ENCODE measurements at regions not wholly inside any gene's neighbourhood (a gene's known extent, or its start where the extent isn't known, plus 50 kb on each side); places are given as distances from the start of the nearest gene placed in this dataset.
"Not testable (repeated sequence)": the region's sequence is repeated elsewhere in the genome, so short reads cannot be mapped to it uniquely, and the experiment has no call there.

DNA sequence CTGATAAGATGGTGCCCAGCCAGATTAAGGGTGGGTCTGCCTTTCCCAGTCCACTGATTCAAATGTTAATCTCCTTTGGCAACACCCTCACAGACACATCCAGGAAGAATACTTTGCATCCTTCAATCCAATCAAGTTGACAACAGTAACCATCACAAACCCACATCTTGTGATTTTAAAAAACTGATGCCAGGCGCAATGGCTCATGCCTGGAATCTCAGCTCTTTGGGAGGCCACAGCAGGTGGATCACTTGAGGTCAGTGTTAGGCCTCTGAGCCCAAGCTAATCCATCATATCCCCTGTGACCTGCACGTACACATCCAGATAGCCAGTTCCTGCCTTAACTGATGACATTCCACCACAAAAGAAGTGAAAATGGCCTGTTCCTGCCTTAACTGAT is 74.9 kb upstream of the ZNF462 start:
- intact Hi-C loops (cut with micrococcal nuclease); H3K4me1 Mint-ChIP-seq (ENCODE audit: low read depth); DNase-seq (ENCODE audit: low spot score); H3K9me3 Mint-ChIP-seq; H3K4me3 Mint-ChIP-seq; H3K27ac Mint-ChIP-seq; H3K36me3 Mint-ChIP-seq (ENCODE audit: low read depth); H3K27me3 Mint-ChIP-seq (ENCODE audit: insufficient read depth): not testable (repeated sequence)

DNA sequence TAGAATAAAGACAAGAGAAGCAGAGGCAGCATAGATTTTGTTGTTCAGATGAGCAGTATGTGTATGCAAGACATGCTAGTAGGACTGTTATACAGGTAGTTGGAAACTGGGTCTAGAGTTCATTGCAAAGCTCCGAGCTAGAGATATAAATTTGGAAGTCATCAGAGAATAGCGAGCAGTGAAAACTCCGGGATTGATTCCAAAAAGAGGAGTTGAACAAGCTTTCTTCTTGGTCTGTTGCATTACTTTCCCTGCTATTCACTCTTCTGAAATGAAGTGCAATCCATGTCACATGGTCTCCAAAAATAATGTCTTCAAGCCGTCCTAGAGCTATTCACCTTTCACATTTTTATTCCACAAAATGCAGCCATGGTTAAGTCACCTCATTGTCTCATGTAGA is 67.9 kb upstream of the ZNF462 start:
- intact Hi-C loops (cut with micrococcal nuclease): no loop called here
- no peak for DNase-seq (ENCODE audit: low spot score)
- Mint-ChIP-seq H3K4me3 (no peak overlapping the region), H3K9me3 (peaks cover 6% of the 10 kb centered on the region), H3K36me3 (ENCODE audit: low read depth) (no peaks in the 10 kb centered on the region), H3K27me3 (ENCODE audit: insufficient read depth) (no peaks in the 10 kb centered on the region), H3K4me1 (ENCODE audit: low read depth) (no peaks in the 10 kb centered on the region), H3K27ac (no peak overlapping the region)

DNA sequence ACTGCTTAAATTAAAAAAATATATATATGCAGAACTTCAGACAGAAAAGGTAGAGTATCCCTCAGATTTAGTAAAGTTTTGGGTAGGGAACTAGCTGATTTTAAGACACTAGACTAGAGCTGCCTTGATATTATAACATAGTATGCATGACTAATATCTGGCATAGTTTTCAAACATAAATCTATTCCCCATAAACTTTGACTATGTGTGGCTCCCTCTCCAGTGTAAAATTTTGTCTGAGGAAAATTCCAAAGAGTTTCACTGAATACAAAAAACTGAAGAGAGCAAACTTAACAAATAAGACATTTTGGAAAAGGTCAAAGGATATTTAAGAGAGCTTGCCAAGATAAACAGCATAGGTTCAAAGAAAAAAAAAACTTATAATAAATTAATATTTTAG is 66.2 kb upstream of the ZNF462 start:
- Mint-ChIP-seq H3K4me1 (ENCODE audit: low read depth) (no peaks in the 10 kb centered on the region), H3K4me3 (no peak overlapping the region), H3K27ac (no peak overlapping the region), H3K36me3 (ENCODE audit: low read depth) (no peaks in the 10 kb centered on the region), H3K27me3 (ENCODE audit: insufficient read depth) (no peaks in the 10 kb centered on the region), H3K9me3 (peaks cover 6% of the 10 kb centered on the region)
- intact Hi-C loops (cut with micrococcal nuclease): no loop called here
- DNase-seq (ENCODE audit: low spot score): no peak

DNA sequence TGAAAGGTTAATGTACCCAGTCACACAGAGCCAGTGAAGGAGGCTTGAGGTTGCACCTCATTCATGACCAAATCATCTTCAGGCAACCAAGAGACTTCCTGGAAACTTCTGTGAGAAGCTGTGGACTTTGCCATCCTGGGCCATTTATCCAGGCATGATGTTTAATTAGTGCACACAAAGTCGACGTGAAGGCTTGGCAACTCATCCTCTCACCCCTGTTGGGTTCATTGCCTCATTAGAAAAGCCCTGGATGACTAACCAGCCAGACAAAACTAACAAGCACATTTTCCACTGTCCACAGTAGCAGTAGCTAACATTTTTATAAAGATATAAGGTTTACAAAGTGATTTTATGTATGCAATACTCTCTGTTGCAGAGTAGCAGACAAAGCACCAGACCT is 65.7 kb upstream of the ZNF462 start:
- no peaks in the 10 kb centered on the region for H3K27me3 Mint-ChIP-seq (ENCODE audit: insufficient read depth)
- H3K4me3 Mint-ChIP-seq: no peak overlapping the region
- no peak overlapping the region for H3K27ac Mint-ChIP-seq
- H3K36me3 Mint-ChIP-seq (ENCODE audit: low read depth): no peaks in the 10 kb centered on the region
- no peak for DNase-seq (ENCODE audit: low spot score)
- H3K4me1 Mint-ChIP-seq (ENCODE audit: low read depth): no peaks in the 10 kb centered on the region
- intact Hi-C loops (cut with micrococcal nuclease): no loop called here
- peaks cover 6% of the 10 kb centered on the region for H3K9me3 Mint-ChIP-seq

DNA sequence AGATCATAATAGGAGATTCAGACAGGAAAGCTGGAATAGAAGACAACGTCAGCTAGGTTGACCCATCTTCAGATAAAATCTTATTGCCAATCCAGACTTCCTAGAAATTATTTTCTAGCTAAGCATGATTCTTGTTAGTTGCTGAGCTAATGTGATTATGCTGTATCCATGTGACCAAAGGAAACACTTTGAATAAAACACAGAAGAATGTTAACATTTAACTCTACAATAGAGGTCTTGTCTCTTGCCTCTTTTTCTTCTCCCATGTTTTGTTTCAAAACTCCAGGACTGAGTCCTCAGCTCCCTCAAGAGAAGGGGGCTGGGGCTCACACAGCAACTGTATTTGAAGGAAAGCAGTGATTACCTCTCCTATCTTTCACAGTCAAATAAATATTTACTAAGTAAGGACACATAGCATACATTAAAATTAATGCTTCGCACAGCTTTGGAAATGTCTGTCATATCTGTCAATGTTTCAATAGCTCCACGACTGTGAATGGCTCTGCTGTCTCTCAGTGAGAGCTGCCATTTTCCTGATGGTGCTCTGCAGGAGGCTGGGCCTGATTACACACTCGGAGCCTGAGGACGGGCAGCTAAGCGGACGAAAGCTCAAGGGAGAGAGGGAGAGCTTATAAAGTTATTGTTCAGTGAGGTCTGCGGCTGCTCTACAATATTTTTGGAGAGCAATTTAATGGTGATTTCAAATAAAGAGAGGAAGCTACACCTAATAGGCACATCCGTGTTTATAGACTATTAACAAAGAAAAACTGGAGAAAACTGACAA is 64.8 kb upstream of the ZNF462 start:
- intact Hi-C loops (cut with micrococcal nuclease): no loop called here
- DNase-seq (ENCODE audit: low spot score): no peak
- Mint-ChIP-seq H3K27me3 (ENCODE audit: insufficient read depth) (no peaks in the 10 kb centered on the region), H3K4me3 (no peak overlapping the region), H3K27ac (no peak overlapping the region), H3K36me3 (ENCODE audit: low read depth) (no peaks in the 10 kb centered on the region), H3K9me3 (peaks cover 9% of the 10 kb centered on the region), H3K4me1 (ENCODE audit: low read depth) (no peaks in the 10 kb centered on the region)

DNA sequence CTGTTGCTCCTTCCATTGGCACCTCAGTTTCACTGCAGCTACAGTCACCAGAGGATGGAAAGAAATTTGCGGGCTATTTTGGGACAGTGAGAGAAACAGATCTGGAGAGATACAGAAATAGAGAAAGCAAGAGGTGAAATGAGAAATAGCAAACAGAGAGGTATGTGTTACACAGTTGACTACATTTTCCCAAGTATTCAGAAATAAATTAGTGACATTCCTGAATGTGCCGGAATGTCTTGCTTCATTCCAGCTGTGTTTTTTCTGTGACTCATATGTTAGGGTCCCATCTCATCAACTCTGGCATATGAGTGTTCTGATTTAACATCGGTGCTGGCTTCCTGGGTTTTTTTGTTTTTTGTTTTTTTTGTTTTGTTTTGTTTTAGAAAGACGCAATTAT is 63.8 kb upstream of the ZNF462 start:
- intact Hi-C loops (cut with micrococcal nuclease): no loop called here
- H3K4me1 Mint-ChIP-seq (ENCODE audit: low read depth): no peaks in the 10 kb centered on the region
- no peak overlapping the region for H3K4me3 Mint-ChIP-seq
- H3K27me3 Mint-ChIP-seq (ENCODE audit: insufficient read depth): no peaks in the 10 kb centered on the region
- H3K36me3 Mint-ChIP-seq (ENCODE audit: low read depth): no peaks in the 10 kb centered on the region
- no peak for DNase-seq (ENCODE audit: low spot score)
- no peak overlapping the region for H3K27ac Mint-ChIP-seq
- peaks cover 9% of the 10 kb centered on the region for H3K9me3 Mint-ChIP-seq

DNA sequence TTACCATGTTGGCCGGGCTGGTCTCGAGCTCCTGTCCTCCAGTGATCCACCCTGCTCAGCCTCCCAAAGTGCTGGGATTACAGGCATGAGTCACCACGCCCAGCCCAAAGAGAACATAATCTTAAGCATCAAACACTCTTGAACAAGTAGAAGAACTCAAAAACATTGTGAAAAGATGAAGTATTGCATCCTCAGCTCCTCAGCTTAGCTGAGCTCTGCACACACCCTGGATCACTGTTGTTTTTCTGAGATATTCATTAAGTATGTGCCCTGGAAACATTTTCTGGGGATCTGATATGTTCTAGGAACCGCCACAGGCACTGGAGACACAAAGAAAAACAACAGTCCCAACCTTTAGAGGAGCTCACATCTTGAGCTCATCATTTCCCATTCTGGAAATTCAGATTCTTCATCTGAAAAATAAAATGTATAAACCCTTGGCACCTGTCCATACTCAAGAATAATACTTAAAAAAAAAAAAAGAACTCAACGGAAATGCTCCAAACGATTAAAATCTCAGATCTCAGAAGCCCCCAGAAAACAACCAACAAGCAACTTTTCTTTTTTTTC is 62.2 kb upstream of the ZNF462 start:
- Mint-ChIP-seq H3K9me3 (peaks cover 10% of the 10 kb centered on the region), H3K27me3 (ENCODE audit: insufficient read depth) (no peaks in the 10 kb centered on the region), H3K36me3 (ENCODE audit: low read depth) (no peaks in the 10 kb centered on the region), H3K27ac (no peak overlapping the region), H3K4me3 (no peak overlapping the region), H3K4me1 (ENCODE audit: low read depth) (no peaks in the 10 kb centered on the region)
- DNase-seq (ENCODE audit: low spot score): no peak
- intact Hi-C loops (cut with micrococcal nuclease): no loop called here

DNA sequence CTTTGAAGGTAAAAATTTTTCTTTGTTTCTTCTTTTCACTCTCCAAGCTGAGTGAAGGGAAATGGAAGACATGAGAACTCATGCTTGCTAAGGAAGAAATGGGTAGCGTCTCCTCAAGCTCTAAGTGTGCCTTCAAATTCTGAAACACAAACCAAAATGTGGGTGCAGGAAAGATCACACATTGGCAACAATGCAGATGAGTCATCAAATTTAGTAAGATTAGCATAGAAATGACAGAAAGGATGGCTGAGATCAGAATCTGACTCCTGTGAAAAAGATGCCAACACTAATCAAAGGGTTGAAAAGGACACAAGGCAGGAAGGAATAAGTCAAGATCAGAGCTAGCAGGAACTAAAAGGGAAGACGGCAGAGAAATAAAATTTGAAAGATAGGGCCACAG is 61.1 kb upstream of the ZNF462 start:
- intact Hi-C loops (cut with micrococcal nuclease): no loop called here
- Mint-ChIP-seq H3K36me3 (ENCODE audit: low read depth) (no peaks in the 10 kb centered on the region), H3K4me1 (ENCODE audit: low read depth) (no peaks in the 10 kb centered on the region), H3K27ac (no peak overlapping the region), H3K9me3 (peaks cover 12% of the 10 kb centered on the region), H3K4me3 (no peak overlapping the region), H3K27me3 (ENCODE audit: insufficient read depth) (no peaks in the 10 kb centered on the region)
- no peak for DNase-seq (ENCODE audit: low spot score)

Measured in activated T-helper 1 cell treated with anti-CD3 and anti-CD28 coated beads, Interleukin-12 subunit alpha, Interleukin-12 subunit beta, Interleukin-2, Interleukin-4 antibody, amounts not matched to agents 30 ng/mL and 10 ng/mL and 1 ng/mL, durations not matched to agents 14 hours and 24 hours and 36 hours (primary cell).